ENCODE measurements at regions not wholly inside any gene's neighbourhood (a gene's known extent, or its start where the extent isn't known, plus 50 kb on each side); places are given as distances from the start of the nearest gene placed in this dataset.

DNA sequence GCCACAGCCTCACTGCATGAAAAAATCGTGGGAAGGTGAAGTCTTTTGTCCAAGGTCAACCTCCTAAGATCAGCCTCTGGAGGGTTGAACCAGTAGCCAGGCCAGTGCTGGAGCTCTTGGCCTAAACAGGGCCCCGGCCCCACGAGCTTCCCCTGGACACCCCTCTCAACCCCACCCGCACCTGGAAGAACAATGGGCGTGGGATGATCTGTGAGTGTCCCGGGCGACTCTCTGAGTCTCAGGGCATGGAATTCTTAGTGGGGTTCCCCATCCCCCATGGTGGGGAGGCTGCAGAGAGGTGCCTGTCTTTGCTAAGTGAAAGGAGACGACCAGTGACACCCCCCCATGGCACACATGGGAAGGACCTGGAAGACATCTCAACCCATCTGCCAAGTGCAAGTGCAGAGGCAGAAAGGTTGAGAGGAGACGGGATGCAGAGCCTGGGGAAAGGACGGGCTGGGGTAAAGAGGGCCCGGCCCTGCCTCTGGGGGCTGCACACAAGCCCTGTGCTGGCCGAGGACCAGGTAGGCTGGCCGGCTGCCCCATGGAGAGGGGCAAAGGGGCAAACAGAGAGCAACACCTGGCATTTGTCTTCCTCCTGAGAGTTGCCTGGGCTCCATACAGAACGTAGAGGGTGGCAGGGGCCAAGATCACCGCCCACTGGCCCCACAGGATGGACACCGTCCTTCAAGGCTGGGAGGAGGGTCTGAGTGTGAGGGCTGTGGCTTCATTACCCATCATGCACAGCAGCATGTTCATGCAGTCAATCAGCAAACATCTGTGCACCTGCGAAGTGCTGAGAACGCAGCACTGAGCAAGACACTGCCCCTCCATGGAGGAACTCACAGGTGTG is 163.0 kb upstream of the PPP2R2D start:
- TF ChIP-seq, protein P1, sequence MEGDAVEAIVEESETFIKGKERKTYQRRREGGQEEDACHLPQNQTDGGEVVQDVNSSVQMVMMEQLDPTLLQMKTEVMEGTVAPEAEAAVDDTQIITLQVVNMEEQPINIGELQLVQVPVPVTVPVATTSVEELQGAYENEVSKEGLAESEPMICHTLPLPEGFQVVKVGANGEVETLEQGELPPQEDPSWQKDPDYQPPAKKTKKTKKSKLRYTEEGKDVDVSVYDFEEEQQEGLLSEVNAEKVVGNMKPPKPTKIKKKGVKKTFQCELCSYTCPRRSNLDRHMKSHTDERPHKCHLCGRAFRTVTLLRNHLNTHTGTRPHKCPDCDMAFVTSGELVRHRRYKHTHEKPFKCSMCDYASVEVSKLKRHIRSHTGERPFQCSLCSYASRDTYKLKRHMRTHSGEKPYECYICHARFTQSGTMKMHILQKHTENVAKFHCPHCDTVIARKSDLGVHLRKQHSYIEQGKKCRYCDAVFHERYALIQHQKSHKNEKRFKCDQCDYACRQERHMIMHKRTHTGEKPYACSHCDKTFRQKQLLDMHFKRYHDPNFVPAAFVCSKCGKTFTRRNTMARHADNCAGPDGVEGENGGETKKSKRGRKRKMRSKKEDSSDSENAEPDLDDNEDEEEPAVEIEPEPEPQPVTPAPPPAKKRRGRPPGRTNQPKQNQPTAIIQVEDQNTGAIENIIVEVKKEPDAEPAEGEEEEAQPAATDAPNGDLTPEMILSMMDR (IDR thresholded peaks at IDR 0.05): no peak
- Mint-ChIP-seq H3K9me3 (peaks cover 0 to 4% (median 3%) of the 10 kb centered on the region in 7 donors), H3K27me3 (ENCODE audit: low read depth in 3 of 3) (peaks cover 2 to 5% (median 4%) of the 10 kb centered on the region in 3 donors), H3K27ac (no peak overlapping the region), H3K4me1 (peaks cover 7% of the 10 kb centered on the region), H3K4me3 (no peak overlapping the region), H3K36me3 (no peaks in the 10 kb centered on the region)
- Histone ChIP-seq H3K4me3 (replicated peaks in 1 of 3; ENCODE audit: low read depth in 2 of 3, low read length in 3 of 3) (no peak overlapping the region), H3K4me2 (replicated peaks; ENCODE audit: extremely low read depth, low read length, poor library complexity, severe bottlenecking) (no peak overlapping the region), H3K9me3 (replicated peaks in 1 of 2; ENCODE audit: control insufficient read depth in 1 of 2, insufficient read depth in 1 of 2, low read length in 2 of 2) (peaks cover 0 to 2% of the 10 kb centered on the region in 2 donors), H3K4me1 (ENCODE audit: control insufficient read depth in 1 of 2, insufficient read depth in 2 of 2, low read length in 2 of 2) (no peaks in the 10 kb centered on the region), H3K27ac (ENCODE audit: low read depth in 1 of 2, low read length in 2 of 2) (no peak overlapping the region), H3K79me2 (ENCODE audit: insufficient read depth, low read length) (no peaks in the 10 kb centered on the region), H3K27me3 (ENCODE audit: control insufficient read depth in 2 of 2, insufficient read depth in 2 of 2, low read length in 2 of 2) (no peaks in the 10 kb centered on the region), H3K36me3 (replicated peaks in 1 of 2; ENCODE audit: control insufficient read depth in 1 of 2, insufficient read depth in 2 of 2, low read length in 2 of 2) (no peaks in the 10 kb centered on the region), H2AFZ (ENCODE audit: insufficient read depth, low read depth, low read length, poor library complexity, severe bottlenecking) (no peak overlapping the region), H4K20me1 (ENCODE audit: insufficient read depth, low read length) (no peaks in the 10 kb centered on the region), H3K9ac (ENCODE audit: insufficient read depth, low read length, poor library complexity, severe bottlenecking) (no peak overlapping the region)
- intact Hi-C loops (cut with micrococcal nuclease): no loop called here
- no peak for DNase-seq
- 92% methylated on average over 7 of the region's 18 CpGs for WGBS (ENCODE audit: insufficient coverage)

DNA sequence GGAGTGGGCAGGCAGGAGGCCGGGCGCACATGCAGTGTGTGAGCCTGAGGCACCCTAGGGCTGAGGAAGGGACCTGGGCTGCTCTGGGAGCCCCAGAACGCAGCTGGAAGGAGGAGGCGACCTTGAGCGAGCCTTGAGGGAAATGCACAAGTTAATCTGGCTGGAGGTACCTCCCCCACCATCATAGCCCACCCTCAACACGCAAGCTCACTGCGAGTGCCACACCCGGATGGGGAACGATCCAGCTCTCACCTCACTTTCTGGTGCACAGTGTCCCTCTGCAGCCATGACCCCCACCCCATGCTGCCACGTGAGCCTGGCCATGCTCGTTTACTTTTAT is 162.4 kb upstream of the PPP2R2D start:
- H3K36me3 ChIP-seq (replicated peaks in 1 of 2; ENCODE audit: control insufficient read depth in 1 of 2, insufficient read depth in 2 of 2, low read length in 2 of 2): no peaks in the 10 kb centered on the region
- H3K4me1 ChIP-seq (ENCODE audit: control insufficient read depth in 1 of 2, insufficient read depth in 2 of 2, low read length in 2 of 2): no peaks in the 10 kb centered on the region
- no peaks in the 10 kb centered on the region for H4K20me1 ChIP-seq (ENCODE audit: insufficient read depth, low read length)
- H3K36me3 Mint-ChIP-seq: no peaks in the 10 kb centered on the region
- no peak overlapping the region for H3K9ac ChIP-seq (ENCODE audit: insufficient read depth, low read length, poor library complexity, severe bottlenecking)
- no peaks in the 10 kb centered on the region for H3K79me2 ChIP-seq (ENCODE audit: insufficient read depth, low read length)
- 84% methylated on average over 7 of the region's 11 CpGs for WGBS (ENCODE audit: insufficient coverage)
- H3K9me3 ChIP-seq (replicated peaks in 1 of 2; ENCODE audit: control insufficient read depth in 1 of 2, insufficient read depth in 1 of 2, low read length in 2 of 2): no peaks in the 10 kb centered on the region
- H3K27ac ChIP-seq (ENCODE audit: low read depth in 1 of 2, low read length in 2 of 2): no peak overlapping the region
- no peak overlapping the region for H3K4me3 ChIP-seq (replicated peaks in 1 of 3; ENCODE audit: low read depth in 2 of 3, low read length in 3 of 3)
- no peaks in the 10 kb centered on the region for H3K27me3 ChIP-seq (ENCODE audit: control insufficient read depth in 2 of 2, insufficient read depth in 2 of 2, low read length in 2 of 2)
- H3K4me2 ChIP-seq (replicated peaks; ENCODE audit: extremely low read depth, low read length, poor library complexity, severe bottlenecking): no peak overlapping the region
- no peak overlapping the region for H3K4me3 Mint-ChIP-seq
- peaks cover 2 to 6% (median 5%) of the 10 kb centered on the region in 3 donors for H3K27me3 Mint-ChIP-seq (ENCODE audit: low read depth in 3 of 3)
- H3K9me3 Mint-ChIP-seq: peaks cover 0 to 4% (median 0%) of the 10 kb centered on the region in 7 donors
- H2AFZ ChIP-seq (ENCODE audit: insufficient read depth, low read depth, low read length, poor library complexity, severe bottlenecking): no peak overlapping the region
- TF ChIP-seq, protein P1 (IDR thresholded peaks at IDR 0.05): no peak
- no peak overlapping the region for H3K27ac Mint-ChIP-seq
- peaks cover 10% of the 10 kb centered on the region for H3K4me1 Mint-ChIP-seq
- intact Hi-C loops (cut with micrococcal nuclease): no loop called here
- no peak for DNase-seq

Measured in CD14-positive monocyte (primary cell).